22Rv1 (cell line): ENCODE measurements at regions not wholly inside any gene's neighbourhood (a gene's known extent, or its start where the extent isn't known, plus 50 kb on each side); places are given as distances from the start of the nearest gene placed in this dataset.

ENCODE experiments used
- CTCF ChIP-seq: fragments of 450-650 bp; IDR thresholded peaks from 2 replicates; pipeline ENCODE4 v1.5.1; 2017; ENCODE audit warnings: mild to moderate bottlenecking
- ZFX ChIP-seq: fragments of 450-650 bp; IDR thresholded peaks from 2 replicates; pipeline ENCODE4 v1.6.1; 2017; ENCODE audit warnings: antibody characterized with exemption, borderline replicate concordance

- TF ChIP-seq CTCF (no peak), ZFX (no peak)
These were observed 260.5 kb downstream of the CCDC85A start for GRCh38 chr2:56444339-56444738.
